ENCODE measurements at regions not wholly inside any gene's neighbourhood (a gene's known extent, or its start where the extent isn't known, plus 50 kb on each side); places are given as distances from the start of the nearest gene placed in this dataset.

GRCh38 chr2:142588269-142588668, 289.2 kb upstream of the KYNU start:
- H3K9me3 Mint-ChIP-seq, result peaks cover 0 to 7% (median 0%) of the 10 kb centered on the region in 5 donors
- Histone ChIP-seq H3K27ac (ENCODE audit: low read depth, low read length) (no peak overlapping the region), H3K36me3 (ENCODE audit: insufficient read depth, low read length) (no peaks in the 10 kb centered on the region), H3K4me3 (ENCODE audit: low read length) (no peak overlapping the region), H3K9me3 (ENCODE audit: low read length) (no peaks in the 10 kb centered on the region), H3K4me1 (ENCODE audit: insufficient read depth, low read length) (no peaks in the 10 kb centered on the region), H3K27me3 (ENCODE audit: insufficient read depth, low read length, poor library complexity, severe bottlenecking) (no peaks in the 10 kb centered on the region)
- DNase-seq, result no peak
- no peaks in the 10 kb centered on the region for H3K36me3 Mint-ChIP-seq
- no peak overlapping the region for H3K4me3 Mint-ChIP-seq
- H3K4me1 Mint-ChIP-seq, result no peaks in the 10 kb centered on the region
- ChIA-PET POLR2A (no interaction called here), CTCF (no interaction called here)
- no peak overlapping the region for H3K27ac Mint-ChIP-seq
- H3K27me3 Mint-ChIP-seq, result no peaks in the 10 kb centered on the region

- no peak overlapping the region for H3K4me3 Mint-ChIP-seq
- Histone ChIP-seq H3K4me1 (ENCODE audit: insufficient read depth, low read length) (no peaks in the 10 kb centered on the region), H3K36me3 (ENCODE audit: insufficient read depth, low read length) (no peaks in the 10 kb centered on the region), H3K27ac (ENCODE audit: low read depth, low read length) (no peak overlapping the region), H3K27me3 (ENCODE audit: insufficient read depth, low read length, poor library complexity, severe bottlenecking) (no peaks in the 10 kb centered on the region), H3K9me3 (ENCODE audit: low read length) (no peaks in the 10 kb centered on the region), H3K4me3 (ENCODE audit: low read length) (no peak overlapping the region)
- DNase-seq, result no peak
- H3K4me1 Mint-ChIP-seq, result no peaks in the 10 kb centered on the region
- H3K27me3 Mint-ChIP-seq, result no peaks in the 10 kb centered on the region
- H3K36me3 Mint-ChIP-seq, result no peaks in the 10 kb centered on the region
- H3K27ac Mint-ChIP-seq, result no peak overlapping the region
- ChIA-PET CTCF (no interaction called here), POLR2A (no interaction called here)
- peaks cover 0 to 7% (median 0%) of the 10 kb centered on the region in 5 donors for H3K9me3 Mint-ChIP-seq
These were observed 290.5 kb upstream of the KYNU start for GRCh38 chr2:142586693-142587580.

- H3K9me3 ChIP-seq (ENCODE audit: low read length), result no peaks in the 10 kb centered on the region
- no peak overlapping the region for H3K4me3 Mint-ChIP-seq
- H3K27ac Mint-ChIP-seq, result no peak overlapping the region
- H3K27me3 Mint-ChIP-seq, result no peaks in the 10 kb centered on the region
- DNase-seq, result no peak
- H3K9me3 Mint-ChIP-seq, result peaks cover 0 to 8% (median 4%) of the 10 kb centered on the region in 5 donors
- no peak overlapping the region for H3K27ac ChIP-seq (ENCODE audit: low read depth, low read length)
- H3K36me3 Mint-ChIP-seq, result no peaks in the 10 kb centered on the region
- H3K36me3 ChIP-seq (ENCODE audit: insufficient read depth, low read length), result no peaks in the 10 kb centered on the region
- H3K4me1 Mint-ChIP-seq, result no peaks in the 10 kb centered on the region
- CTCF ChIA-PET, result no interaction called here
- H3K27me3 ChIP-seq (ENCODE audit: insufficient read depth, low read length, poor library complexity, severe bottlenecking), result no peaks in the 10 kb centered on the region
- no peaks in the 10 kb centered on the region for H3K4me1 ChIP-seq (ENCODE audit: insufficient read depth, low read length)
- no peak overlapping the region for H3K4me3 ChIP-seq (ENCODE audit: low read length)
- POLR2A ChIA-PET, result no interaction called here
These were observed 291.7 kb upstream of the KYNU start for GRCh38 chr2:142585785-142586184.

- DNase-seq, result no peak
- peaks cover 0 to 10% (median 8%) of the 10 kb centered on the region in 5 donors for H3K9me3 Mint-ChIP-seq
- H3K4me3 Mint-ChIP-seq, result no peak overlapping the region
- Histone ChIP-seq H3K9me3 (ENCODE audit: low read length) (no peaks in the 10 kb centered on the region), H3K27me3 (ENCODE audit: insufficient read depth, low read length, poor library complexity, severe bottlenecking) (no peaks in the 10 kb centered on the region), H3K36me3 (ENCODE audit: insufficient read depth, low read length) (no peaks in the 10 kb centered on the region), H3K4me1 (ENCODE audit: insufficient read depth, low read length) (no peaks in the 10 kb centered on the region), H3K4me3 (ENCODE audit: low read length) (no peak overlapping the region), H3K27ac (ENCODE audit: low read depth, low read length) (no peak overlapping the region)
- H3K27ac Mint-ChIP-seq, result no peak overlapping the region
- no peaks in the 10 kb centered on the region for H3K36me3 Mint-ChIP-seq
- H3K27me3 Mint-ChIP-seq, result no peaks in the 10 kb centered on the region
- no peaks in the 10 kb centered on the region for H3K4me1 Mint-ChIP-seq
- ChIA-PET CTCF (no interaction called here), POLR2A (no interaction called here)
These were observed 295.1 kb upstream of the KYNU start for GRCh38 chr2:142582317-142582716.

GRCh38 chr2:142581491-142581890, 296.0 kb upstream of the KYNU start:
- no peak overlapping the region for H3K4me3 Mint-ChIP-seq
- ChIA-PET CTCF (no interaction called here), POLR2A (no interaction called here)
- H3K27ac ChIP-seq (ENCODE audit: low read depth, low read length), result no peak overlapping the region
- no peaks in the 10 kb centered on the region for H3K27me3 Mint-ChIP-seq
- no peaks in the 10 kb centered on the region for H3K4me1 ChIP-seq (ENCODE audit: insufficient read depth, low read length)
- DNase-seq, result no peak
- H3K27ac Mint-ChIP-seq, result no peak overlapping the region
- no peaks in the 10 kb centered on the region for H3K36me3 ChIP-seq (ENCODE audit: insufficient read depth, low read length)
- H3K36me3 Mint-ChIP-seq, result no peaks in the 10 kb centered on the region
- H3K27me3 ChIP-seq (ENCODE audit: insufficient read depth, low read length, poor library complexity, severe bottlenecking), result no peaks in the 10 kb centered on the region
- H3K4me3 ChIP-seq (ENCODE audit: low read length), result no peak overlapping the region
- H3K9me3 Mint-ChIP-seq, result peaks cover 0 to 10% (median 8%) of the 10 kb centered on the region in 5 donors
- H3K9me3 ChIP-seq (ENCODE audit: low read length), result no peaks in the 10 kb centered on the region
- H3K4me1 Mint-ChIP-seq, result no peaks in the 10 kb centered on the region

GRCh38 chr2:142580691-142581090, 296.8 kb upstream of the KYNU start:
- ChIA-PET CTCF (no interaction called here), POLR2A (no interaction called here)
- Histone ChIP-seq H3K4me3 (ENCODE audit: low read length) (no peak overlapping the region), H3K36me3 (ENCODE audit: insufficient read depth, low read length) (no peaks in the 10 kb centered on the region), H3K9me3 (ENCODE audit: low read length) (no peaks in the 10 kb centered on the region), H3K27me3 (ENCODE audit: insufficient read depth, low read length, poor library complexity, severe bottlenecking) (no peaks in the 10 kb centered on the region), H3K27ac (ENCODE audit: low read depth, low read length) (no peak overlapping the region), H3K4me1 (ENCODE audit: insufficient read depth, low read length) (no peaks in the 10 kb centered on the region)
- Mint-ChIP-seq H3K36me3 (no peaks in the 10 kb centered on the region), H3K4me1 (no peaks in the 10 kb centered on the region), H3K4me3 (no peak overlapping the region), H3K27ac (no peak overlapping the region), H3K27me3 (no peaks in the 10 kb centered on the region), H3K9me3 (peaks cover 0 to 10% (median 9%) of the 10 kb centered on the region in 5 donors)
- DNase-seq, result no peak

- H3K36me3 ChIP-seq (ENCODE audit: insufficient read depth, low read length), result no peaks in the 10 kb centered on the region
- Mint-ChIP-seq H3K4me3 (no peak overlapping the region), H3K9me3 (peaks cover 0 to 16% (median 4%) of the 10 kb centered on the region in 5 donors), H3K4me1 (no peaks in the 10 kb centered on the region), H3K27me3 (no peaks in the 10 kb centered on the region), H3K36me3 (no peaks in the 10 kb centered on the region), H3K27ac (no peak overlapping the region)
- H3K4me1 ChIP-seq (ENCODE audit: insufficient read depth, low read length), result no peaks in the 10 kb centered on the region
- no peak for DNase-seq
- H3K9me3 ChIP-seq (ENCODE audit: low read length), result no peaks in the 10 kb centered on the region
- ChIA-PET POLR2A (no interaction called here), CTCF (no interaction called here)
- H3K27ac ChIP-seq (ENCODE audit: low read depth, low read length), result no peak overlapping the region
- no peak overlapping the region for H3K4me3 ChIP-seq (ENCODE audit: low read length)
- H3K27me3 ChIP-seq (ENCODE audit: insufficient read depth, low read length, poor library complexity, severe bottlenecking), result no peaks in the 10 kb centered on the region
These were observed 301.9 kb upstream of the KYNU start for GRCh38 chr2:142575561-142575960.

GRCh38 chr2:142574388-142574787, 303.1 kb upstream of the KYNU start:
- DNase-seq, result no peak
- Mint-ChIP-seq H3K4me3 (no peak overlapping the region), H3K27me3 (no peaks in the 10 kb centered on the region), H3K27ac (no peak overlapping the region), H3K9me3 (peaks cover 0 to 22% (median 4%) of the 10 kb centered on the region in 5 donors), H3K4me1 (no peaks in the 10 kb centered on the region), H3K36me3 (no peaks in the 10 kb centered on the region)
- Histone ChIP-seq H3K36me3 (ENCODE audit: insufficient read depth, low read length) (no peaks in the 10 kb centered on the region), H3K27me3 (ENCODE audit: insufficient read depth, low read length, poor library complexity, severe bottlenecking) (no peaks in the 10 kb centered on the region), H3K4me3 (ENCODE audit: low read length) (no peak overlapping the region), H3K4me1 (ENCODE audit: insufficient read depth, low read length) (no peaks in the 10 kb centered on the region), H3K27ac (ENCODE audit: low read depth, low read length) (no peak overlapping the region), H3K9me3 (ENCODE audit: low read length) (no peaks in the 10 kb centered on the region)
- ChIA-PET POLR2A (no interaction called here), CTCF (no interaction called here)

Measured in CD8-positive, alpha-beta memory T cell (primary cell).